Stomach (tissue), 8 donors: ENCODE measurements at regions not wholly inside any gene's neighbourhood (a gene's known extent, or its start where the extent isn't known, plus 50 kb on each side); places are given as distances from the start of the nearest gene placed in this dataset.

Experiments
- DNase-seq, 2 donors: peaks; one replicate each; pipeline versions ENCODE4 v3.0.0 to v3.0.0-alpha.2; 2013 to 2019
- H3K27ac ChIP-seq, 5 donors: fragments of 200-600 bp in 4 of 5; sonication (generic) in 4 of 5; one replicate each; pipeline ENCODE4 v1.5.1; 2013 to 2019; ENCODE audit warnings: mild to moderate bottlenecking in 1 of 5, moderate library complexity in 1 of 5
- H3K27me3 ChIP-seq, 3 donors: fragments of 200-600 bp; sonication (generic); one replicate each; pipeline ENCODE4 v1.5.1; 2017 to 2019; ENCODE audit warnings: mixed run types in 1 of 3
- H3K36me3 ChIP-seq, 4 donors: fragments of 200-600 bp; sonication (generic); 1 replicate in 3 of 4; 2 replicates in 1 of 4; pipeline ENCODE4 v1.5.1; 2016 to 2019
- H3K4me1 ChIP-seq, 4 donors: fragments of 200-600 bp; sonication (generic); one replicate each; pipeline ENCODE4 v1.5.1; 2016 to 2019
- H3K4me3 ChIP-seq, 4 donors: fragments of 200-600 bp; sonication (generic) in 3 of 4; one replicate each; pipeline ENCODE4 v1.5.1; 2016 to 2019; ENCODE audit warnings: mild to moderate bottlenecking in 1 of 4
- H3K9me3 ChIP-seq, 4 donors: fragments of 200-600 bp; sonication (generic); one replicate each; pipeline ENCODE4 v1.5.1; 2016 to 2019
- CTCF ChIP-seq, 7 experiments: fragments of 450-650 bp in 4 of 7; fragments of 200-600 bp in 3 of 7; sonication (generic) in 3 of 7; IDR thresholded peaks; one replicate each; pipeline ENCODE4 v1.5.1; 2016 to 2019; ENCODE audit warnings: antibody characterized with exemption in 7 of 7, control low read depth in 2 of 7, mild to moderate bottlenecking in 1 of 7
- EP300 ChIP-seq: sonication (generic); formaldehyde crosslinking; IDR thresholded peaks from one replicate; pipeline ENCODE4 v1.6.1; 2017; ENCODE audit warnings: antibody characterized with exemption
- POLR2A ChIP-seq, 4 donors: fragments of 450-650 bp; IDR thresholded peaks; one replicate each; pipeline ENCODE4 v1.6.1; 2016; ENCODE audit warnings: antibody characterized with exemption in 4 of 4, control low read depth in 2 of 4, mild to moderate bottlenecking in 1 of 4, moderate library complexity in 1 of 4
- POLR2AphosphoS5 ChIP-seq, 3 donors: sonication (generic); formaldehyde crosslinking; IDR thresholded peaks; one replicate each; pipeline ENCODE4 v1.6.1; 2016; ENCODE audit warnings: antibody characterized with exemption in 3 of 3
- WGBS, 5 donors: extraction: QIAGEN DNeasy Blood & Tissue Kit in 3 of 5; methylation state at CpG; one replicate each; pipeline versions ENCODE4 v1.1.5 to v1.1.7; 2013 to 2018; 5-methylcytosine and 5-hydroxymethylcytosine counted together
- intact Hi-C: fragments of 100-400 bp; cut with DNase I; formaldehyde crosslinking; loops from one replicate; pipeline ENCODE4 v1.15.1; 2023; ENCODE audit warnings: low total_unique reads
- donor health status: healthy with polysubstance abuse.
- donor health status: Bipolar disorder and iron deficiency.
- donor health status: healthy.

GRCh38 chr6:33929575-33930288, 125.9 kb upstream of the MLN start:
- peak in 1 of 2 donors; percentile 49 for DNase-seq
- intact Hi-C loops: no loop called here
- 55 to 70% (median 63%) methylated on average over 9 of the region's 9 CpGs for WGBS, 5 donors
- peaks cover 0 to 25% (median 0%) of the 10 kb centered on the region in 3 donors for H3K27me3 ChIP-seq
- H3K9me3 ChIP-seq: no peaks in the 10 kb centered on the region
- no peak overlapping the region for H3K27ac ChIP-seq
- TF ChIP-seq CTCF (IDR thresholded peaks at IDR 0.05): no peak
- no peak for TF ChIP-seq EP300
- no peak for TF ChIP-seq POLR2AphosphoS5 (IDR thresholded peaks at IDR 0.05)
- TF ChIP-seq POLR2A (IDR thresholded peaks at IDR 0.05): no peak
- H3K36me3 ChIP-seq: no peaks in the 10 kb centered on the region
- no peaks in the 10 kb centered on the region for H3K4me1 ChIP-seq
- H3K4me3 ChIP-seq: no peak overlapping the region

DNA sequence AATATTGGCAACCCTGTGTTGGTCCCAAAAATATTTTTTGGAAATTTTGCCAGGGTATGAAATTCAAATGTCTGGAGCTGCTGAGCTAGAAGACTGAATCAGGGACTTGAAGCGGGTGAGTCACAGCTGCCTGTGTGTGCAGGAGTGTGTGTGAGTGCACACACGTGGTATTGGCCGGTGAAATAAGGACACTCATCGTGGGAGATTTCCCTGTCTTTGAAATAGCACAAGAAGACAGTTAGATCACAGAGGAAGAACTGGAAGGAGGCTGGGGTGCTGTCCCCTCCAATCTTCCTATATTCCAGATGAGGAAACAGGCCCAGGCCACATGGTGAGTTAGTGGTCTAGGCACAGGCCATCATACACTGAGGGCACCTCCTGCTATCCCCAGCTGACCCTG, 123.8 kb upstream of the MLN start:
- H3K4me3 ChIP-seq: no peak overlapping the region
- peaks cover 0 to 10% (median 0%) of the 10 kb centered on the region in 3 donors for H3K27me3 ChIP-seq
- intact Hi-C loops: no loop called here
- no peaks in the 10 kb centered on the region for H3K4me1 ChIP-seq
- H3K27ac ChIP-seq: peak overlapping the region in 2 of 5 donors; percentile 21 to 31
- TF ChIP-seq EP300 (no peak), POLR2A (IDR thresholded peaks at IDR 0.05) (no peak), CTCF (IDR thresholded peaks at IDR 0.05) (no peak), POLR2AphosphoS5 (IDR thresholded peaks at IDR 0.05) (no peak)
- WGBS, 5 donors: 61 to 79% (median 77%) methylated on average over 4 of the region's 4 CpGs
- H3K36me3 ChIP-seq: no peaks in the 10 kb centered on the region
- no peak for DNase-seq
- H3K9me3 ChIP-seq: no peaks in the 10 kb centered on the region

DNA sequence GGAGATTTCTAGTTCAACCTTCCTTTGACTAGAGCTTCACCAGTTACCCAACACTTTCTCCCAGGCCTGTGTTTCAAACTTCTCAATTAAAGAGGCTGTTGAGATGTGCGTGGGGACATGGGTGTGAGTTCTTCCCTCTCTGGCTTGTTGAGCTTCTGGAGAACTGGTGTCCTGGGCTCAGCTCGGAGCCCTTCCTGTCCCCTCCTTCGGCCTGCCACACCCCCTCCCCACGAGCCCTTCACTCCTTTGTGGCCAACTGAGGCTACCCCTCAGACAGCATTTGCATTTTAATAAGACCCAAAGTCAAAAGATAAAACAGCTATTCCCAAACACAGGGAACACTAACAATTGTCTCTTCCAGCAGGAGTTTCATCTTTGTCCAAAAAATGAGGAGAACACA, 123.3 kb upstream of the MLN start:
- no peak for DNase-seq
- intact Hi-C loops: no loop called here
- Histone ChIP-seq H3K27me3 (peaks cover 0 to 5% (median 0%) of the 10 kb centered on the region in 3 donors), H3K4me3 (no peak overlapping the region), H3K27ac (no peak overlapping the region), H3K4me1 (no peaks in the 10 kb centered on the region), H3K9me3 (no peaks in the 10 kb centered on the region), H3K36me3 (no peaks in the 10 kb centered on the region)
- WGBS, 5 donors: 56 to 74% (median 71%) methylated on average over 4 of the region's 4 CpGs
- TF ChIP-seq EP300 (no peak), POLR2AphosphoS5 (IDR thresholded peaks at IDR 0.05) (no peak), POLR2A (IDR thresholded peaks at IDR 0.05) (no peak), CTCF (IDR thresholded peaks at IDR 0.05) (no peak)

- 78 to 83% (median 79%) methylated on average over 4 of the region's 4 CpGs for WGBS, 5 donors
- no peaks in the 10 kb centered on the region for H3K9me3 ChIP-seq
- no peaks in the 10 kb centered on the region for H3K27me3 ChIP-seq
- peak in 1 of 2 donors; percentile 30 for DNase-seq
- no peaks in the 10 kb centered on the region for H3K4me1 ChIP-seq
- H3K27ac ChIP-seq: no peak overlapping the region
- TF ChIP-seq POLR2AphosphoS5 (IDR thresholded peaks at IDR 0.05) (no peak), CTCF (IDR thresholded peaks at IDR 0.05) (no peak), EP300 (no peak)
- no peak overlapping the region for H3K4me3 ChIP-seq
- H3K36me3 ChIP-seq: no peaks in the 10 kb centered on the region
- intact Hi-C loops: no loop called here
Measured at GRCh38 chr6:33926451-33926850, 122.6 kb upstream of the MLN start.
